Stimulated activated CD8-positive, alpha-beta memory T cell treated with anti-CD3 and anti-CD28 coated beads, Interleukin-2, amount 100 ng/mL, for 48 hours (primary cell): ENCODE measurements at regions not wholly inside any gene's neighbourhood (a gene's known extent, or its start where the extent isn't known, plus 50 kb on each side); places are given as distances from the start of the nearest gene placed in this dataset.
"Not testable (repeated sequence)": the region's sequence is repeated elsewhere in the genome, so short reads cannot be mapped to it uniquely, and the experiment has no call there.

Experiments used
- DNase-seq, 2 donors: peaks; one replicate each; pipeline ENCODE4 v3.0.0-alpha.2; 2020; ENCODE audit warnings: low read depth in 2 of 2

DNA sequence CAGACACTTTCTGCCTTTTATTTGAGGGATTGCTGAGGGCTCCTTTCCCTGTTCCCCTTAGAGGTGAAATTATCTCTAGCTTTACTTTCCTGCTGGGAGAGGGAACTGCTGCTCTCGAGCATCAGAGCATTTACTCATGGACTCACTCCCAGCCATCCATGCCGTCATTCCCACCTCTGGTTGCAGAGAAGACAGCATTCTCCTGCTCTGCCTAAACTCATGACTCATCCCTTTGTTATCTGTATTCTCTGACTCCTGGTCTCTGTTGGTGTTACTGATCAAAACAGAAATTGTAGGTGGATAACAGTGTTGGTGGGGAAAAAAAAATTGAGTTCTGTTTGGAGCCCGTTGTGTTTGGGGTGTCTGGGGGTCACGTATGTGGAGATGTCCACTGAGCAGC, 159.3 kb downstream of the TTC8 start:
- no peak for DNase-seq

- no peak for DNase-seq
These were observed 161.2 kb downstream of the TTC8 start for GRCh38 chr14:88985654-88986053.

DNA sequence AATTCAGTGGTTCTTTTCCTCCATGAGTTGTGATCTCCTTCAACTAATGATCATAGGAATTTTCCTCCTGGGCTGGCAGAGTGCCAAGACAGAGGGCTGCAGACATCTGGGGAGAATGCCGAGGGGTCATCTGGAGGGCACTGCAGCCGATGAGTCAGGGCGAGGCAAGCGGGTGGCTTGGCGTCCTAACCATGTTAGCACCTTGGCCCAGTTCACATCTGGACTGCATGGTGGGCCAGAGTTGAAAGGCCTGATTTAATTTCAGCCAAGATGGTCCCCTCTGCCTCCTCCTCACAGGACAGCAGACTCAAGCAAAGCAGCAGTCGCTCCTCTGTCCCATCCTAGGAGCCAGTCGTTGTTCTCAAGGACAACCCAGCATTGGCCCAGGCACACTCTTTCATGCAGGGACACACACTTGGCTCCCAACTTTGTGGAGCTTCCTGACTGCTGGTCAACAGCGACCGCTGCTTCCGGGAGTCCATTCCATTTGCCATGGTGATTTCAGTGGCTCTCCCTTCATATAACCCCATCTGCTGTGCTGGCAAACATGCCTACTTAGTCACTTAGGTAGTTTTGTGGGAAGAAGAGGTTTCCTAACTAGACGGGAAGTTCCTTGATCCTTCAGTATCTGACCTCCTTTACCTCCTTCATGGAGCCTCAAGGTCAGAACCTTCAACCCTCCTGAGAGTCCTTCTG, 161.8 kb downstream of the TTC8 start:
- no peak for DNase-seq

DNA sequence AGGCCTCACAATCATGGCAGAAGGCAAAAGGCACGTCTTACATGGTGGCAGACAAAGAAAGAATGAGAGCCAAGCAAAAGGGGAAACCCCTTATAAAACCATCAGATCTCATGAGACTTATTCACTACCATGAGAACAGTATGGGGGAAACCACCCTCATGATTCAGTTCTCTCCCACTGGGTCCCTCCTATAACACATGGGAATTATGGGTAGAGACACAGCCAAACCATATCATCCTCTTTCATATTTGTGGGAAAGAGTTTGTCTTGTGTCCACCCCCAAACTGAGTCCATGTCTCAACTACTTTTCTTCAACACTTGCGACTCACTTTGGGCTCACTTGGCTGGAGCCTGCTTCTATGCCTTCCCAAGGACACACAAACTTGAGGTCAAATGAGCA, 162.5 kb downstream of the TTC8 start:
- not testable (repeated sequence) for DNase-seq

DNA sequence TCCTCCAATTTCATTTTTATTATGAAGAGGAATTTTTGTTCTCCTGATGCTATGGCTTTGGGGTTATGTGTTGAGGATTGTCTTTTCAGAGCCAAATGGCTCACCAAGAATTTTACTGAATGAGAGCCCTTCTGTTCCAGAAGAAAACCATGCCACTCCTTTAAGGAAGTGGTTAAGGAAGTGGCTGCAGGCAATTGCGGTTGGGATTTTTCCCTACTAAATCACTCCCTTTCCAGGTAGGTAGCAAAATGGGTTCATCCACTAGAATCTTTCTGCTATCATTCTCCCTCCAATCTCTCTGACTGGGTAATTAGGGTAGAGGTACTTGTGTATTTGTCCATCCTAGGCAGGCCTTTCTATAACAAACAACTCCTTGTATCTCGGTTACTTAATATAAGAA, 163.1 kb downstream of the TTC8 start:
- DNase-seq = no peak

DNA sequence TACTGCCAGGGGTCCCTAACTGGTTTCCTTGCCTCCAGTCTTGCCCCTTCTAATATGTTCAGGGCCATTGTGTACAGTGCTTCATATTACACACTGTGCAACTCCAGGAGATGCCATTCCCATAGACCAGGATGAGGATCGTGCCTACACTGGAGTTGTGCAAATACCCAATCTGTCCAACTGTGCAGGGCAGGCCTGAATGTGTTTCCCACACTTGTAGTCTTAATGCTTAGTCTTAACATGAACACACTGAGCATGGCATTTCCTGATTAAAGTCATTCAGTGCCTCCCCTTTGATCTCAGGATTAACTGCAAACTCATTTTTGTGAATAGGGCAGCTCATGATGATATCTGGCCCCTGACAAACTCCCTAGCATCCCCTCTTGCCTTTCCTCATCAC, 165.5 kb downstream of the TTC8 start:
- DNase-seq = no peak

- DNase-seq = no peak
These were observed 166.4 kb downstream of the TTC8 start for GRCh38 chr14:88990856-88991255.

GRCh38 chr14:88992011-88992410, 167.6 kb downstream of the TTC8 start:
- no peak for DNase-seq

- no peak for DNase-seq
These were observed 169.5 kb downstream of the TTC8 start for GRCh38 chr14:88993946-88994345.

GRCh38 chr14:88995437-88996198, 171.2 kb downstream of the TTC8 start:
- DNase-seq = no peak

GRCh38 chr14:88998027-88998426, 173.6 kb downstream of the TTC8 start:
- no peak for DNase-seq

DNA sequence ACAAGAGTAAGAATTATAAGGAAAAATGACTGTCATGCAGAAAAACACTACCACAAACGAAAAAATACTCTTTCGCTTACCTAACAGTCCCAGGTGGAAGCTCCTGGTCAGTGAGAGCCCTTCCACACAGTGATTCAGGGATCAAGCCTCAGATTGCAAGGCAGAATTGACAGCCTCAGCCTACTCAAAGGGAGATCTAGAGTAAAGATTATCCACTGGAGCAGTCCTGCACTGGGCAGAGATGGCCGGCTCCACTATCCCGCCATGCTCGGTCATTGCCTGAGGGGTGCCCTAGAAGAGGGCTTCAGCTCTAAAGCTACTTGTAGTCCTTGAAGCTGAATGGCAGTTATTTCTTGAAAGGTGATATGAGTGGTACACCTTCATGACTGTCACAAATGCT, 174.7 kb downstream of the TTC8 start:
- no peak for DNase-seq

DNA sequence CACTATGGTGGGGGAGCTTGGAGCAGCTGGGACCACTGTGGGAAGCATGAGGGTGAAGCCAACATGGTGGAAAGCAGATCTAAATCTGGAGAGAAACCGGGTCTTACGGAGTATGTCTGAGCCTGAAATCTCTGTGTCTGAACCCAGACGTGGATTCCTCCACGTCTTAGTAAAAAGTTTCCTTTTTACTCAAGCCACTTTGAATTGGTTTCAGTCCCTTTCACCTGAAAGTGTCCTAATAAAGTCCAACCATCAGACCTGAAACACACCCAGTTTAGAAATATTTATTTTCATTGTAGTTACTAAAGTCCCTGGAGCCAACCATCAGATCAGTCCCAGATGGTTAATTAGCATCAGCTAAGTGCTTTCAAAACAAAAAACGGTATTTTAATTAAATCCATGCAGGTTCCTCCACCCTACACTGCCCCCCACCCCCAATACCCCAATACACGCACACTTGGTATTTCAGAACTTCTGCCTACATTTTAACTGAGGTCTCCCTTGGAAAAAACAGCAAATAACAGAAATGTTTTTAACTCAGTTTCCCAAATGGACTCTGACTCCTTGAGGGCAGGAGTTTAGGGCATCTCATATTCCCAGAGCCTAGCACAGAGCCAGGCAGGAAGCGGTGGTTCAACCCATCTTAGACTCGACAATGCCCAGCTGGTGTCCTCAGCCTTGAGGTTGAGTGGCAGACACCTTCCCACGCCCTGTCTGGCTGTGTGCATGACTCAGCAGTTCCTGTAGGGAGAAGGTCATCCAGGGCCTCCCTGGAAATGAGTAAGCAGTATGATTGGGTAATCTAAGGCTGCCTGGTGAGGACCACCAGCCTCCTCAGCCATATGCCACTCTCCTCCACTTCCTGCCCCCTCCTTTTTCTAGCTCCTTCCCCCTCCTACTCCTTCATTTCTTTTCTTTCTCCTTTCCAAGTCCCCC, 175.8 kb downstream of the TTC8 start:
- peak; percentile 16 to 28 for DNase-seq

DNA sequence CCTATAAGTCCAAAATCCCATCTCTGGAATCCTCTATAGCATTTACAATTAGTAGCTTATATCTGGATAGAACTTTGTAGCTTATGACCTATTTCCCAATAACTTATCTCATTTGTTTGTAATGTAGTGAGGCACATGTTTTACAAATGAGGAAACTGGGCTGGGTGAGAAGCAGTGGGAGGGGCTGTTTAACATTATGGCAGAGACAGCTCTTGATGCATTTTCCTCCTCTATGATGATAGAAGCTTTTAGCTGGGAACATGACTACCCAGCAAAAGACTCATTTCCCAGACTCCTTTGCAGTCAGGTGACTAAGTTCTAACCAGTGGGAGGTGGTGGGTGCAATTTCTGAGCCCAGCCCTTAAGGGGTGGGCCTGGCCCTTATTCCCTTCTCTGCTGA, 179.7 kb downstream of the TTC8 start:
- no peak for DNase-seq

DNA sequence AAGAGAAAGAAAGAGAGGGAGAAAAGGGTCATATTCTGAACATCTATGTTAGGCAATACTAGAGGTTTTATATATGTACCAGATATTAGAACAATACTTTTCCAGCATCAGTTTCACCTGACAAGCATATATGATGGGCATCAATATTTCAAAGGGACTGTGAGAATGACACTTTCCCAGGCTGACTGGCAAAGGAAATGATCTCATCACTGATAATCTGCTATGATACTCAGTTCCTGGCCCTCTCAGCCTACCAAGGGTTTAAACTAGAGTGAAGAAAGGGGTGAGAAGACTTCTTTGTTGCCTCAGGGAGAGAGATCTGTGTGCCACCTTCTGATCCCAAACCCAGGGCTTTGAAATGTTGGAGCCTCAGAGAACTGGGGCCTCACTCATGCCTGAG, 183.5 kb downstream of the TTC8 start:
- DNase-seq = no peak

- no peak for DNase-seq
These were observed 187.2 kb downstream of the TTC8 start for GRCh38 chr14:89011355-89012281.

GRCh38 chr14:89012282-89013097, 188.0 kb downstream of the TTC8 start:
- no peak for DNase-seq

DNA sequence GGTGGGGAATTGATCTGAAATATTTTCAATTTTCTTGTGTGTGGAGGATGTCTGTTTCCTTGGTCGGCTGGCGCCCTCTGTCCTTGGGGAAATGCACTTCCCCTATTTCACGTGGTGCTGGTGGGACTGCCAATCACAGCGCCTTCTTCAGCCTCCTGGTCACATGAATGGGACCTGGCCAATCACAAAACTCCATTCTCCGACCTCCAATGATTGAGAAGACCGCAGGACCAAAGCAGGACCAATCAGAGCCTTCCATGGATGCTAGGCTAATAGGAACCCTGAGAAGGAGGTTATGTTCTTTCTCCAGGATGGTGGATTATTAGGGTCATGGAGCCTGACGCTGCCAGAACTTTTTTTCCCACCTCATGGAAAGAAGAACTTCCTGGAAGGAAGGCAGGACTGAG, 188.7 kb downstream of the TTC8 start:
- no peak for DNase-seq

GRCh38 chr14:89013698-89014568, 189.5 kb downstream of the TTC8 start:
- no peak for DNase-seq

GRCh38 chr14:89014569-89014850, 190.1 kb downstream of the TTC8 start:
- DNase-seq = no peak
